Endothelial cell of umbilical vein (primary cell): ENCODE measurements at regions not wholly inside any gene's neighbourhood (a gene's known extent, or its start where the extent isn't known, plus 50 kb on each side); places are given as distances from the start of the nearest gene placed in this dataset.

Experiments used
- BruUV-seq: library from RNA; stranded (reverse); fragments of 400-500 nt; replicated peaks from 2 replicates; lab custom pipeline; 2021; lab: Mats Ljungman, UMichigan
- CTCF ChIA-PET: fragments of 300-600, 350-600 bp; sonication (Branson Sonifier 250); formaldehyde crosslinking; loops from one replicate; lab custom pipeline; 2021; ENCODE audit warnings: antibody characterized with exemption, inconsistent platforms; lab: Charles Lee
- POLR2A ChIA-PET: fragments of 300-600, 350-600 bp; sonication (Branson Sonifier 250); formaldehyde crosslinking; loops from one replicate; lab custom pipeline; 2021; ENCODE audit warnings: antibody characterized with exemption, inconsistent platforms; lab: Charles Lee
- DNase-seq: peaks from one replicate; pipeline ENCODE4 v3.0.0-alpha.2; 2011; ENCODE audit warnings: low read depth, low spot score
- FAIRE-seq: peaks from 2 replicates; lab custom pipeline; 2011; peaks lifted over from hg19 to GRCh38; lab: Jason Lieb, UNC
- H2AFZ ChIP-seq: 2 replicates; pipeline ENCODE4 v1.6.0; 2012; ENCODE audit warnings: low read depth, low read length, control low read depth, inconsistent platforms
- H3K27ac ChIP-seq: 2 replicates; pipeline ENCODE4 v1.5.1; 2011; ENCODE audit warnings: low read depth, mild to moderate bottlenecking, control low read depth, low read length, moderate library complexity; ENCODE audit not compliant: insufficient read depth
- H3K27me3 ChIP-seq, 2 experiments: 2 replicates each; pipeline versions ENCODE4 v1.6.0 to v1.6.1; 2011; ENCODE audit warnings: low read length in 2 of 2, mixed read lengths in 1 of 2; ENCODE audit not compliant: control insufficient read depth in 2 of 2, insufficient read depth in 2 of 2
- H3K36me3 ChIP-seq, 2 experiments: 2 replicates in 1 of 2; 3 replicates in 1 of 2; pipeline ENCODE4 v1.5.1; 2011; ENCODE audit warnings: low read length in 2 of 2, mild to moderate bottlenecking in 1 of 2, moderate library complexity in 1 of 2; ENCODE audit not compliant: control insufficient read depth in 2 of 2, insufficient read depth in 2 of 2; ENCODE audit errors: extremely low read depth in 1 of 2
- H3K4me1 ChIP-seq: 3 replicates; pipeline ENCODE4 v1.5.1; 2011; ENCODE audit warnings: mild to moderate bottlenecking, low read length; ENCODE audit not compliant: control insufficient read depth, insufficient read depth; ENCODE audit errors: extremely low read depth
- H3K4me2 ChIP-seq: 2 replicates; pipeline ENCODE4 v1.6.1; 2011; ENCODE audit warnings: low read length, control low read depth, mixed read lengths; ENCODE audit not compliant: insufficient read depth
- H3K4me3 ChIP-seq, 3 experiments: fragments of 200-600 bp in 1 of 3; sonication (generic), shearing (Covaris generic) in 1 of 3; replicated peaks in 1 of 3; 2 replicates each; pipeline ENCODE4 v1.5.1; 2011 to 2016; ENCODE audit warnings: control low read depth in 3 of 3, low read length in 3 of 3, mild to moderate bottlenecking in 2 of 3, inconsistent platforms in 1 of 3, low read depth in 1 of 3, moderate library complexity in 1 of 3; ENCODE audit not compliant: insufficient read depth in 1 of 3
- H3K79me2 ChIP-seq: 2 replicates; pipeline ENCODE4 v1.6.0; 2012; ENCODE audit warnings: low read length, inconsistent platforms; ENCODE audit not compliant: control insufficient read depth, insufficient read depth
- H3K9ac ChIP-seq: replicated peaks from 2 replicates; pipeline ENCODE3; 2011; ENCODE audit warnings: low read length, control low read depth; ENCODE audit not compliant: insufficient read depth; ENCODE audit errors: extremely low read depth
- H3K9me1 ChIP-seq: replicated peaks from 3 replicates; pipeline ENCODE4 v1.6.0; 2011; ENCODE audit warnings: mild to moderate bottlenecking, low read length; ENCODE audit not compliant: control insufficient read depth, insufficient read depth; ENCODE audit errors: extremely low read depth
- H3K9me3 ChIP-seq: replicated peaks from 2 replicates; pipeline ENCODE4 v1.5.1; 2012; ENCODE audit warnings: low read length, inconsistent platforms; ENCODE audit not compliant: control insufficient read depth, insufficient read depth
- H4K20me1 ChIP-seq: replicated peaks from 2 replicates; pipeline ENCODE3; 2011; ENCODE audit warnings: mild to moderate bottlenecking, low read length; ENCODE audit not compliant: control insufficient read depth, insufficient read depth; ENCODE audit errors: extremely low read depth
- CTCF ChIP-seq, 2 donors: IDR thresholded peaks; 1 replicate in 1 of 2; 2 replicates in 1 of 2; pipeline ENCODE4 v1.5.1; 2011; ENCODE audit warnings: low read length in 2 of 2, mild to moderate bottlenecking in 2 of 2, moderate library complexity in 2 of 2, control low read depth in 1 of 2, inconsistent platforms in 1 of 2, low read depth in 1 of 2; ENCODE audit not compliant: insufficient read depth in 1 of 2; ENCODE audit errors: extremely low read depth in 1 of 2
- EZH2 ChIP-seq: IDR thresholded peaks from 2 replicates; pipeline ENCODE4 v1.6.1; 2012; ENCODE audit warnings: borderline replicate concordance, low read depth, mild to moderate bottlenecking, moderate library complexity, low read length, inconsistent platforms; ENCODE audit not compliant: severe bottlenecking
- FOS ChIP-seq: IDR thresholded peaks from 2 replicates; pipeline ENCODE4 v1.6.1; 2011; ENCODE audit warnings: mild to moderate bottlenecking, low read length, moderate library complexity, borderline replicate concordance; ENCODE audit not compliant: insufficient read depth
- GATA2 ChIP-seq: IDR thresholded peaks from 2 replicates; pipeline ENCODE4 v1.7.0; 2011; ENCODE audit warnings: low read depth, mild to moderate bottlenecking, moderate library complexity, mixed read lengths, low read length; ENCODE audit not compliant: insufficient read length, insufficient read depth
- JUN ChIP-seq: IDR thresholded peaks from 2 replicates; pipeline ENCODE4 v1.6.1; 2011; ENCODE audit warnings: borderline replicate concordance, low read depth; ENCODE audit not compliant: insufficient read length, insufficient read depth
- MAX ChIP-seq: IDR thresholded peaks from 2 replicates; pipeline ENCODE4 v1.6.1; 2011; ENCODE audit not compliant: insufficient read depth, insufficient read length
- MYC ChIP-seq: IDR thresholded peaks from one replicate; pipeline ENCODE4 v1.6.1; 2011; ENCODE audit warnings: mild to moderate bottlenecking, low read depth, low read length
- POLR2A ChIP-seq: IDR thresholded peaks from 2 replicates; pipeline ENCODE4 v1.6.1; 2012; ENCODE audit warnings: low read depth, mild to moderate bottlenecking, control low read depth, low read length
- POLR2AphosphoS5 ChIP-seq: IDR thresholded peaks from 2 replicates; pipeline ENCODE4 v1.6.1; 2012; ENCODE audit warnings: low read depth, mild to moderate bottlenecking, control low read depth, low read length, moderate library complexity; ENCODE audit not compliant: insufficient read depth
- dilution Hi-C: fragments of 300-500 bp; cut with MboI; formaldehyde crosslinking; loops from one replicate; pipeline ENCODE4 v1.15.0; 2019; ENCODE audit warnings: low sequenced_read_pairs; ENCODE audit not compliant: extremely low pct_ligation_motif_present
- intact Hi-C: fragments of 100-400 bp; cut with micrococcal nuclease; formaldehyde crosslinking; loops from one replicate; pipeline ENCODE4 v1.10.0; 2022

- DNase-seq (no peak), FAIRE-seq (no peak)
- dilution Hi-C loops (no loop called here), intact Hi-C loops (no loop called here)
- ChIA-PET CTCF (no interaction called here), POLR2A (no interaction called here)
- TF ChIP-seq CTCF (IDR thresholded peaks at IDR 0.05; ENCODE audit: extremely low read depth in 1 of 2, insufficient read depth in 1 of 2, low read depth in 1 of 2, low read length in 2 of 2) (no peak), MYC (no peak), GATA2 (no peak), MAX (no peak), FOS (no peak), POLR2A (no peak), JUN (no peak), EZH2 (no peak), POLR2AphosphoS5 (no peak)
- no TSS peak for BruUV-seq
- H3K27ac ChIP-seq, result no peak overlapping the region
- H3K4me1 ChIP-seq, result no peaks in the 10 kb centered on the region
- H3K9me3 ChIP-seq, result peaks cover 16% of the 10 kb centered on the region
- H3K9me1 ChIP-seq, result no peaks in the 10 kb centered on the region
- no peak overlapping the region for H3K4me3 ChIP-seq
- H2AFZ ChIP-seq, result no peak overlapping the region
- H3K27me3 ChIP-seq, result no peaks in the 10 kb centered on the region
- H4K20me1 ChIP-seq, result no peaks in the 10 kb centered on the region
- H3K9ac ChIP-seq, result no peak overlapping the region
- no peak overlapping the region for H3K4me2 ChIP-seq
- no peaks in the 10 kb centered on the region for H3K79me2 ChIP-seq
- no peaks in the 10 kb centered on the region for H3K36me3 ChIP-seq
These were observed 476.5 kb upstream of the SALL3 start for GRCh38 chr18:78503129-78503528.
